ENCODE measurements at regions not wholly inside any gene's neighbourhood (a gene's known extent, or its start where the extent isn't known, plus 50 kb on each side); places are given as distances from the start of the nearest gene placed in this dataset.

GRCh38 chr21:26719750-26720149, 125.5 kb downstream of the ADAMTS1 start:
- Histone ChIP-seq H3K79me2 (ENCODE audit: control insufficient read depth in 1 of 2, insufficient read depth in 2 of 2, low read length in 2 of 2) (no peaks in the 10 kb centered on the region), H3K27ac (ENCODE audit: low read depth, low read length) (no peak overlapping the region), H3K14ac (ENCODE audit: insufficient read length) (no peak overlapping the region), H2AFZ (ENCODE audit: low read length) (no peak overlapping the region), H4K91ac (replicated peaks; ENCODE audit: insufficient read length, low read length) (no peak overlapping the region), H3K4ac (replicated peaks; ENCODE audit: insufficient read length, low read depth, low read length) (no peak overlapping the region), H3K27me3 (replicated peaks in 1 of 4; ENCODE audit: control insufficient read depth in 3 of 4, extremely low read depth in 1 of 4, insufficient read depth in 3 of 4, low read length in 3 of 4) (no peaks in the 10 kb centered on the region), H2AK5ac (ENCODE audit: low read depth, low read length) (no peak overlapping the region), H3K79me1 (ENCODE audit: low read depth, low read length) (no peaks in the 10 kb centered on the region), H2BK5ac (ENCODE audit: low read depth, low read length) (no peak overlapping the region), H3K56ac (replicated peaks; ENCODE audit: insufficient read length, low read depth, low read length) (no peak overlapping the region), H2BK120ac (replicated peaks; ENCODE audit: low read depth, low read length) (no peak overlapping the region), H3K23me2 (ENCODE audit: low read depth, low read length) (no peaks in the 10 kb centered on the region; the same call in 1 of the 2 replicates), H3K4me1 (replicated peaks in 1 of 4; ENCODE audit: control insufficient read depth in 3 of 4, insufficient read depth in 4 of 4, low read length in 3 of 4) (no peaks in the 10 kb centered on the region; a peak in 3 of 7 replicates), H3K23ac (ENCODE audit: insufficient read length) (no peak overlapping the region), H3K18ac (ENCODE audit: extremely low read depth, low read length) (no peak overlapping the region), H4K20me1 (replicated peaks in 1 of 2; ENCODE audit: control insufficient read depth in 1 of 2, insufficient read depth in 2 of 2, low read length in 2 of 2) (no peaks in the 10 kb centered on the region), H4K5ac (ENCODE audit: insufficient read length, low read depth, low read length) (no peak overlapping the region), H3K4me3 (ENCODE audit: extremely low read depth in 1 of 4, insufficient read depth in 2 of 4, low read depth in 3 of 4, low read length in 4 of 4) (no peak overlapping the region), H2BK12ac (ENCODE audit: low read depth, low read length) (no peak overlapping the region), H2BK15ac (ENCODE audit: low read length) (no peak overlapping the region), H2BK20ac (ENCODE audit: low read length) (no peak overlapping the region), H3K9me3 (ENCODE audit: insufficient read depth in 2 of 2, low read depth in 1 of 2, low read length in 1 of 2) (no peaks in the 10 kb centered on the region), H3K36me3 (ENCODE audit: control insufficient read depth in 2 of 4, insufficient read depth in 4 of 4, low read length in 3 of 4) (no peaks in the 10 kb centered on the region), H3K4me2 (ENCODE audit: insufficient read depth in 1 of 2, low read depth in 2 of 2, low read length in 2 of 2) (no peak overlapping the region), H3K9ac (replicated peaks in 1 of 4; ENCODE audit: extremely low read depth in 1 of 4, low read depth in 3 of 4, low read length in 3 of 4) (no peak overlapping the region), H4K8ac (ENCODE audit: extremely low read depth, insufficient read depth, low read length) (no peak overlapping the region)
- 92% methylated on average over 9 of the region's 9 CpGs; no CpG with 5 or more reads in 1 of the 2 experiments for WGBS, 2 experiments (ENCODE audit: extremely low coverage in 1 of 2, insufficient coverage in 1 of 2, insufficient read length in 1 of 2, insufficient replicate concordance in 2 of 2, low coverage in 1 of 2, low lambda C conversion rate in 2 of 2, missing lambda C conversion rate in 1 of 2)
- CTCF ChIA-PET (ENCODE audit: partially characterized antibody): interaction anchor here (1.5 kb wide), 1 partner anchor 462 kb away, joined by 3 read pairs; no protein-coding TSS in a partner anchor
- POLR2A ChIA-PET (ENCODE audit: partially characterized antibody): no interaction called here
- FAIRE-seq (no peak), DNase-seq (ENCODE audit: low read depth in 1 of 2, low spot score in 2 of 2) (no peak)
- TF ChIP-seq TAF1 (IDR thresholded peaks at IDR 0.05; ENCODE audit: low read depth, low read length): no peak
- no peak for TF ChIP-seq KDM1A (IDR thresholded peaks at IDR 0.05; ENCODE audit: borderline replicate concordance, low read length)
- TF ChIP-seq, protein P1, sequence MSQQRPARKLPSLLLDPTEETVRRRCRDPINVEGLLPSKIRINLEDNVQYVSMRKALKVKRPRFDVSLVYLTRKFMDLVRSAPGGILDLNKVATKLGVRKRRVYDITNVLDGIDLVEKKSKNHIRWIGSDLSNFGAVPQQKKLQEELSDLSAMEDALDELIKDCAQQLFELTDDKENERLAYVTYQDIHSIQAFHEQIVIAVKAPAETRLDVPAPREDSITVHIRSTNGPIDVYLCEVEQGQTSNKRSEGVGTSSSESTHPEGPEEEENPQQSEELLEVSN (IDR thresholded peaks at IDR 0.05): no peak
- TF ChIP-seq POU5F1 (IDR thresholded peaks at IDR 0.05; ENCODE audit: low read depth, low read length): no peak
- TF ChIP-seq SIRT6 (IDR thresholded peaks at IDR 0.05; ENCODE audit: low read length): no peak
- no peak for TF ChIP-seq SP2 (IDR thresholded peaks at IDR 0.05; ENCODE audit: low read length)
- TF ChIP-seq TBP (IDR thresholded peaks at IDR 0.05; ENCODE audit: low read depth, low read length): no peak
- no peak for TF ChIP-seq SAP30 (IDR thresholded peaks at IDR 0.05; ENCODE audit: insufficient read depth, insufficient replicate concordance, low read length)

Measured in H1 (cell line).